NCI-H2196 (cell line): ENCODE measurements at regions not wholly inside any gene's neighbourhood (a gene's known extent, or its start where the extent isn't known, plus 50 kb on each side); places are given as distances from the start of the nearest gene placed in this dataset.

Experiments
- DNase-seq: peaks from one replicate; lab custom pipeline; 2025; ENCODE audit not compliant: unreplicated experiment; lab: John Stamatoyannopoulos, UW

GRCh38 chr2:67824186-67824585 lies 238.6 kb downstream of the C1D start:
- DNase-seq, result no peak

- DNase-seq, result no peak
Observed at GRCh38 chr2:67825476-67825875, 237.3 kb downstream of the C1D start.

- DNase-seq, result peak; percentile 12
Observed at GRCh38 chr2:67828066-67828465, 234.7 kb downstream of the C1D start.

GRCh38 chr2:67829470-67829869 lies 233.3 kb downstream of the C1D start:
- DNase-seq, result no peak

GRCh38 chr2:67833632-67834031 lies 229.2 kb downstream of the C1D start:
- no peak for DNase-seq

DNA sequence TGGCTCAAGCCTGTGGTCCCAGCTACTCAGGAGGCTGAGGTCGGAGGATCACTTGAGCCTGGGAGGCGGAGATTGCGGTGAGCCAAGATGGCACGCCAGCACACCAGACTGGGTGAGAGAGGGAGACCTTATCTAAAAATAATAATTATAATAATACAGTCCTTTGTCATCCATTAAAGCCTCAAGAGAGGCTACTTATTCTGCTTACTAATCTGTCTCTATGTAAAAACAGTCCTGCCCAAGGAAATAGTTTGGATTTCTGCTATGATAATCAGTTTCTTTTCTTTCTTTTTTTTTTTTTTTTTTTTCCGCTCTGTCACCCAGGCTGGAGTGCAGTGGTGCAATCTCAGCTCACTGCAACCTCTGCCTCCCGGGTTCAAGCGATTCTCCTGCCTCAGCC lies 228.3 kb downstream of the C1D start:
- DNase-seq, result no peak

DNA sequence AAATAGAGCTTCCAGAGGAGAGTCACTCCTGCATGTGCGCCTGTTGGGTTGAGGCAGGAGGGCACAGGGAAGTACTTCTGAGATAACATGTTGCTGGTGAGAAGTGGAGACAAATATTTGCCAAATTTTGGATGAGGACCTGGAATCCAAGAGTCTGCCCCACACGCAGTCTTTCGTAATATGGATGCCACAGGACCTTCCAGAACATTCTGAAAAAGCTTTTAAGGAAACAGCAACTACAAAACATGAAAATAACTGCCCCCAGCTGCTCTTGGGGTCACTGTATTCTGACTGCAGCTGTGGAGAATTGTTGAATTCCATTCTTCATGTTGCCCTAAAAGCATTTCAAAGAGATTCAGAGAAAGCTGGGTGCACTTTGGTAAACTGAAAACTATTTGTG lies 227.5 kb downstream of the C1D start:
- DNase-seq, result no peak

GRCh38 chr2:67836866-67837265 lies 225.9 kb downstream of the C1D start:
- DNase-seq, result no peak

GRCh38 chr2:67838205-67838604 lies 224.6 kb downstream of the C1D start:
- DNase-seq, result no peak

GRCh38 chr2:67839242-67839641 lies 223.6 kb downstream of the C1D start:
- DNase-seq, result no peak

- DNase-seq, result no peak
Observed at GRCh38 chr2:67839668-67840067, 223.1 kb downstream of the C1D start.

DNA sequence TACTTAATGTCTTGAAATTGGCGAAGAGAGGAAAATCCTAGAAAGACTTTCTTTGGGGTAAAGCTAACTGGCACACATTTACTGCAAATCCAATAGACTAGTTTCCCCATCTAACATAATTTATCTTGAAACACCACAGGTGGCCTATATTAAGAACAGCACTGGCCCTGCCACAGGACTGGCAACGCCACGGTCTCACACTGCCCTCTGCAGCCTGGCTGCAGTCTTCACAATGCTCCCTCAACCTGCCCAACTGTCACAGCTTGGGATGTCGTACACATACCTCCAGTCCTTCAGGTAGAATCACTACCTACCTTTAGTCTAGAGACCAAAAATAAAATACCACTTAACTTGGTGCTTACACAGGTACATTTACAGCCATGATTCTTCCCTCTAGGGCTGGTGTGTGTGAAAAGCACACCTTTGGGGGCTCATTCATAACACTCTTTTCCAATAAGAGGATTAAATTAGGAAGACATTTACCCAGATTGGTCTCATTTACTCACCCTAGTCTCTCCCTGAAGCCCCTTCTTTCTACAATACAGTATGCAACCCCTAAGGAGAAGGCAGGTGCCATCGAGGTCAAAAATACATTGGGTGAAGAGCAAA lies 222.2 kb downstream of the C1D start:
- DNase-seq, result peak; percentile 32

DNA sequence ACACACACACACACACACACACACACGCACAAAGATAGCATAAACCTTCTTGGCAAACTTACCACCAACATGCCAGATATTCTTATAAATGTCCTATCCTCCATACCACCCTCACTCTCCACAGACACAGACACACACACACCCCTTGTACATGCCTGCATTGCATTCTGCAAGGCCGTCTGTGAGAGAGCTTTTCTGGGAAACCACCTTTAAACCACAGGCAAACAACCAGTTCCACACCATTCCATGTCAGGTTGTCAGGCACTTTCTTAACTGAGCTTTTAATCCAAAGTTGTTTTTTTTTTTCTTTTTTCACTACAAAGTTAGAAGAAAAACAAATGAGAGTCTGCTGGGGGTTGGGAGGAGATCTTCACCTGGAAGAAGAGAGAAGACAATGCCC lies 221.1 kb downstream of the C1D start:
- no peak for DNase-seq

- no peak for DNase-seq
Observed at GRCh38 chr2:67842375-67842959, 220.3 kb downstream of the C1D start.

- no peak for DNase-seq
Observed at GRCh38 chr2:67844024-67844540, 218.7 kb downstream of the C1D start.

DNA sequence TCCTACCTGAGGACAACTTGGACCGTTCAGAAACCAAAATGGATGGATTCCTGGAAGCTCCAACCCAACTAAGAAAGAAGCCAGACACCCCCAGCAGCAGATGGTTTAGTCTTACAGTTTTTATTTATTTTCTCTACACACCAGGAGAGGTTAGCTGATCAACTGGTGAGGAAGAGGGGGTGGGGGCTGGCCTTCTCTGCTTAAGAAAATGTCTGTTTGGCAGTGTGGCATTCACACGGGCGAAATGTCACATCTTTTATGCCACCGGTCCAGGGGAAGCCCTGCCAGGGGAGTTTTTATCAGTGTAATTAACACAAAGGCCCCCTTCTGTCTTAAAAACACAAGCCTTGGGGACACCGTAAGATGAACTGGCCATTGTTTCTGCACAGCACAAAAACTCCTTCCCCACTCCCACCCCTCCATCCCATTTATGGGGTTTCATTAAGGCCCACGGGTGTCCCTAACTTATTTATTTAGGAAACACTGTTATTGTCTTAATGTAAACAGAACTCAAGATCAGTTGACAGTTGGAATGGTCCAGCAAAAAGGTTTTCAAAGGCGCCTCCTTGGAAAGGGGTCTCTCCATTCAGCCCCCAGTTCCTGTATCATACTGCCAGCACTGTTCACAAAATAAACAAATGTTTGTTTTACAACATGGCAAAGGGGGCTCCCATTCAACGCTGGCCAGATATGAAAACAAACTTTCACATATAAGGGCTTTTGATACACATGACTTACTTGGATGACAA lies 217.0 kb downstream of the C1D start:
- no peak for DNase-seq

DNA sequence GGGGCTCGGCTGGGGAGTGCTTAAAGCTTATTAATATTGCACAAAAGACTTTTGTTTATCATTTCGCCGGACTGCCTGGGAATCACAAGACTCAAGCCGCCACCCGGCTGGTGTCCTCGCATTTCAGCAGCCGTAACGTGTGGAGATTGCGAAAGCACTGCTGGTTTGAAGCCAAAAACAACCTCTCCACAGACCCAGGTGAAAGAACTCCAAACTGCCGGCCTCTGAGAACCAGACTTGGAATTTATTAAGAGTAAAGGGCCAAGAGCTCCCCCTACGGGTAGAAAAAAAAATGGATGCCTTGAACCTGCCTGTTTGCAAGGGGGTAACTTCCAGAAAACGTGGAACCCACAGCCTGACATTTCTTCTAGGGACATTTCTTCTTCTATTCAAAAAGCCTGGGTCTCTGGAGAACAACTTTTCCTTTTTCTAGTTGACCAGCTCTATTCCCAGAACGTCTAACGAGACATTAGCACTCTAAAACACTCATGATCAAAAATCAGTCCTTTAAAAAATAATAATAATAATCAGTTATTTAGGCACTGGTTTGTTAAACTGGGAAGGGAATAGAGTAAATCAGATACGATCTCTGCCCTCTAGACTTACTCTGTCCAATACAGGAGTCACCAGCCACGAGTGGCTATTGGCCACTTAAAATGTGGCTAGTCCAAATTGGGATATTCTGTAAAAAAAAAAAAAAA lies 216.3 kb downstream of the C1D start:
- peak; percentile 88 for DNase-seq

- DNase-seq, result no peak
Observed at GRCh38 chr2:67848551-67849285, 214.1 kb downstream of the C1D start.

GRCh38 chr2:67851016-67851415 lies 211.8 kb downstream of the C1D start:
- DNase-seq, result no peak

- no peak for DNase-seq
Observed at GRCh38 chr2:67851956-67852824, 210.6 kb downstream of the C1D start.
